Suprapubic skin (tissue), 4 donors: ENCODE measurements at regions not wholly inside any gene's neighbourhood (a gene's known extent, or its start where the extent isn't known, plus 50 kb on each side); places are given as distances from the start of the nearest gene placed in this dataset.

Experiments used
- DNase-seq, 2 donors: peaks; one replicate each; pipeline ENCODE4 v3.0.0-alpha.2; 2019; ENCODE audit warnings: low spot score in 2 of 2
- H3K27ac ChIP-seq: fragments of 200-600 bp; sonication (generic); one replicate; pipeline ENCODE4 v1.5.1; 2019
- H3K27me3 ChIP-seq: fragments of 200-600 bp; sonication (generic); one replicate; pipeline ENCODE4 v1.5.1; 2019
- H3K36me3 ChIP-seq: fragments of 200-600 bp; sonication (generic); one replicate; pipeline ENCODE4 v1.5.1; 2019
- H3K4me1 ChIP-seq: fragments of 200-600 bp; sonication (generic); one replicate; pipeline ENCODE4 v1.5.1; 2019
- H3K4me3 ChIP-seq: fragments of 200-600 bp; sonication (generic); one replicate; pipeline ENCODE4 v1.5.1; 2019; ENCODE audit warnings: mild to moderate bottlenecking
- H3K9me3 ChIP-seq: fragments of 200-600 bp; sonication (generic); one replicate; pipeline ENCODE4 v1.5.1; 2019
- CTCF ChIP-seq, 2 donors: fragments of 200-600 bp in 1 of 2; fragments of 450-650 bp in 1 of 2; sonication (generic) in 1 of 2; IDR thresholded peaks; one replicate each; pipeline ENCODE4 v1.5.1; 2016 to 2019; ENCODE audit warnings: antibody characterized with exemption in 2 of 2, mild to moderate bottlenecking in 1 of 2, moderate library complexity in 1 of 2
- EP300 ChIP-seq: sonication (generic); formaldehyde crosslinking; IDR thresholded peaks from one replicate; pipeline ENCODE4 v1.6.1; 2017; ENCODE audit warnings: antibody characterized with exemption
- POLR2A ChIP-seq, 2 donors: fragments of 450-650 bp; IDR thresholded peaks; one replicate each; pipeline ENCODE4 v1.6.1; 2017; ENCODE audit warnings: antibody characterized with exemption in 2 of 2, mild to moderate bottlenecking in 2 of 2, moderate library complexity in 2 of 2
- POLR2AphosphoS5 ChIP-seq, 3 donors: sonication (generic); formaldehyde crosslinking; IDR thresholded peaks; one replicate each; pipeline ENCODE4 v1.6.1; 2017; ENCODE audit warnings: antibody characterized with exemption in 3 of 3
- WGBS: methylation state at CpG from one replicate; pipeline ENCODE4 v1.1.5; 2018; 5-methylcytosine and 5-hydroxymethylcytosine counted together

DNA sequence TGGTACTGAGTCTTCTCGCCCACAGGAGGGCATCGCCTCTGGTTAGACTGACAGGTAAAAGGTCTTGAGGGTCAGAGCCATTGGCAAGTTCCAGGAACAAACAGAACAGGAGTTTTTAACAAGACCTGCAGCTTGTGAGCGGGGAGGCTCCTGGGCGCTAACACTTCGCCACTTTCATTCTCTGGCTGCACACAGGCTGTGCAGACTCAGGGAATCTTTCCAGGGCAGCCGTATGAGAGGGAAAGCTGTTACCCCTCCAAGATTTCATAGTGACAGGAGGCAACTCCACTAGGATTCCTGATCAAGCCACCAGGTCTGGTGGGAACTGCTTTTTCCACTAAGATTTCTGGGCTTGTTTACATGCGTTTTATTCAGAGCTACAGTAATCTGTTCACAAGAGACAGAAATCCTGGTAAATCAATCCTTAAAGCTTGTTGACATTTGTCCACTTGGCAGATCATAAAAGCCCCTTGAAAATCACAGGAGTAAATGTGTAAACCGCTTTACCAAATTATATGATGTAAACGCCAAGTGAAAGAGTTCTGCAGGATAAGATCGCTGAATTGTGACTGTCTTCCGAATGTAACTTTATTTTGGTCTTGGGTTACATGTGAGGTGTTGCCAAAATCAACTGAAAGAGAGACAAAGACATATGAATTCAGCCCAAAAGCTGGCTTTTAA, 190.6 kb downstream of the MZT1 start:
- WGBS = 65% methylated on average over 11 of the region's 11 CpGs
- Histone ChIP-seq H3K36me3 (no peaks in the 10 kb centered on the region), H3K27me3 (no peaks in the 10 kb centered on the region), H3K9me3 (no peaks in the 10 kb centered on the region), H3K4me1 (no peaks in the 10 kb centered on the region), H3K4me3 (no peak overlapping the region), H3K27ac (no peak overlapping the region)
- no peak for DNase-seq
- TF ChIP-seq POLR2A (IDR thresholded peaks at IDR 0.05) (no peak), EP300 (no peak), POLR2AphosphoS5 (IDR thresholded peaks at IDR 0.05) (no peak), CTCF (IDR thresholded peaks at IDR 0.05) (no peak)

GRCh38 chr13:72534951-72535640, 192.3 kb downstream of the MZT1 start:
- TF ChIP-seq POLR2A (IDR thresholded peaks at IDR 0.05) = no peak
- no peak for TF ChIP-seq EP300
- no peak for TF ChIP-seq POLR2AphosphoS5 (IDR thresholded peaks at IDR 0.05)
- TF ChIP-seq CTCF (IDR thresholded peaks at IDR 0.05) = no peak
- H3K4me1 ChIP-seq = no peaks in the 10 kb centered on the region
- 94% methylated on average over 2 of the region's 2 CpGs for WGBS
- H3K4me3 ChIP-seq = no peak overlapping the region
- H3K27me3 ChIP-seq = no peaks in the 10 kb centered on the region
- no peak overlapping the region for H3K27ac ChIP-seq
- H3K36me3 ChIP-seq = no peaks in the 10 kb centered on the region
- no peaks in the 10 kb centered on the region for H3K9me3 ChIP-seq
- no peak for DNase-seq

GRCh38 chr13:72530471-72530870, 197.0 kb downstream of the MZT1 start:
- TF ChIP-seq POLR2AphosphoS5 (IDR thresholded peaks at IDR 0.05) (no peak), CTCF (IDR thresholded peaks at IDR 0.05) (no peak), EP300 (no peak), POLR2A (IDR thresholded peaks at IDR 0.05) (no peak)
- DNase-seq = no peak
- WGBS = 75% methylated on average over 5 of the region's 5 CpGs
- Histone ChIP-seq H3K27ac (no peak overlapping the region), H3K27me3 (no peaks in the 10 kb centered on the region), H3K4me1 (no peaks in the 10 kb centered on the region), H3K36me3 (no peaks in the 10 kb centered on the region), H3K9me3 (no peaks in the 10 kb centered on the region), H3K4me3 (no peak overlapping the region)

DNA sequence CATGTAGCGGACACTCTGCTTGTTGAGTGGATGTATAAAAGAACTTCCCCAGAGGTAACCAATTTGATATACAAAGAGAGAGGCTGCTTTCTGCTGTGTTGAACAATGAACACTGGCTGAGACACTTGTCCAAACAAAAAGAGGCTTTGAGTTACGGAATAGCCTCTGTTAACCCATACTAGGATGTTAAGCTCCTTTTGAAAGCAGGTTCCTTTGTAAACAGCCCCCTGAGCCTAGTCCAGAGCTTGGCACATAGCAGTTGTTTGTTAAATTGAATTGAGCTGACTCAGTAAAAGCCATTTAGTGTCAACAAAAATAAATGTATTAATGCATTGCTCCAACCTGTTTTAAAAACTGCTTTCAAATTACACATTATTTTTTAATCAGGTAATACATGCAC, 200.1 kb downstream of the MZT1 start:
- Histone ChIP-seq H3K27me3 (no peaks in the 10 kb centered on the region), H3K9me3 (no peaks in the 10 kb centered on the region), H3K27ac (no peak overlapping the region), H3K36me3 (no peaks in the 10 kb centered on the region), H3K4me3 (no peak overlapping the region), H3K4me1 (no peaks in the 10 kb centered on the region)
- TF ChIP-seq EP300 (no peak), POLR2AphosphoS5 (IDR thresholded peaks at IDR 0.05) (no peak), CTCF (IDR thresholded peaks at IDR 0.05) (no peak), POLR2A (IDR thresholded peaks at IDR 0.05) (no peak)
- no peak for DNase-seq
- 88% methylated on average over 2 of the region's 2 CpGs for WGBS

GRCh38 chr13:72523593-72523992, 203.8 kb downstream of the MZT1 start:
- WGBS = 91% methylated on average over 2 of the region's 2 CpGs
- Histone ChIP-seq H3K4me3 (no peak overlapping the region), H3K27me3 (no peaks in the 10 kb centered on the region), H3K9me3 (no peaks in the 10 kb centered on the region), H3K27ac (no peak overlapping the region), H3K36me3 (no peaks in the 10 kb centered on the region), H3K4me1 (no peaks in the 10 kb centered on the region)
- TF ChIP-seq CTCF (IDR thresholded peaks at IDR 0.05) (no peak), EP300 (no peak), POLR2A (IDR thresholded peaks at IDR 0.05) (no peak), POLR2AphosphoS5 (IDR thresholded peaks at IDR 0.05) (no peak)
- no peak for DNase-seq
